Urothelium cell line (cell line): ENCODE measurements at regions not wholly inside any gene's neighbourhood (a gene's known extent, or its start where the extent isn't known, plus 50 kb on each side); places are given as distances from the start of the nearest gene placed in this dataset.
"Not testable (repeated sequence)": the region's sequence is repeated elsewhere in the genome, so short reads cannot be mapped to it uniquely, and the experiment has no call there.

ENCODE experiments used
- DNase-seq: peaks from one replicate; pipeline ENCODE4 v3.0.0; 2011; ENCODE audit warnings: low spot score, mixed read lengths
- FAIRE-seq: peaks from 2 replicates; lab custom pipeline; 2011; peaks lifted over from hg19 to GRCh38; lab: Jason Lieb, UNC

DNA sequence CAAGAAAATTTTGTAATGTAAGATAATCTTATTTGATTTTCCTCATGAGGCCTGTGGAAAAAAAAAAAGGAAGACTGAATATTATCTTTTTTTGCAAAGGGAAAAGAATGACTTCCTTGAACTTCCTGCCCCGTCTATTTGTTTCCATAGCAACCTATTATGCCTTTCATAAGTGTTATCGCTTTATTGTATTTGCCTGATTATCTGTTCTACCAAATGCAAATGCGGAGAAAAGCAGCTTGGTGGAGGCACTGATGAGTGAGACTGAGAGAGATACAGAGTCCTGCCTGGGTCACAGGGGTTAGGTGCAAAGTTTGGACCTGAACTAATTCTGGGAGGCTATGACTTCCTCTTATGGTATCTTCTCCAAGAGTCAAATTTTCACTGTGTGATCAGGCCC is 334.0 kb upstream of the KCNMB2 start:
- FAIRE-seq (no peak), DNase-seq (no peak)

DNA sequence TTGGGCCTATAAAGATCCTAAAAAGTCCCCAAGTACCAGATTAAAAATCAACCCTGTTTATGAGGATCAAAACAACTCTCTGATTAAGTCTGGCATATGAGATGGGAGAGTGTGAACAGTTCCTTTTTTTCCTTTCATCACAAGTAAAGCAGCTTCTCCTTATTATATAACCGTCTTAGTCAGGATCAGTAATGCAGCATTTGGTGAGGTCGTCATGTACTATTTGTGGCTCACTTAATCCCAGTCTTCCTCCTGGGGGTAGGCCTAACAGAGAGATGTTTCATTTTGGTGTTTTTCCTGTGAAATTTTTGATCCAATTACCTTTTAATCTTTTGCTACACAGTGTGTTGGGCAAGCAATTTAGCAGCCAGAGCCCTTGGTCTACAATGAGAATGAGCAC is 333.1 kb upstream of the KCNMB2 start:
- DNase-seq (no peak), FAIRE-seq (no peak)

DNA sequence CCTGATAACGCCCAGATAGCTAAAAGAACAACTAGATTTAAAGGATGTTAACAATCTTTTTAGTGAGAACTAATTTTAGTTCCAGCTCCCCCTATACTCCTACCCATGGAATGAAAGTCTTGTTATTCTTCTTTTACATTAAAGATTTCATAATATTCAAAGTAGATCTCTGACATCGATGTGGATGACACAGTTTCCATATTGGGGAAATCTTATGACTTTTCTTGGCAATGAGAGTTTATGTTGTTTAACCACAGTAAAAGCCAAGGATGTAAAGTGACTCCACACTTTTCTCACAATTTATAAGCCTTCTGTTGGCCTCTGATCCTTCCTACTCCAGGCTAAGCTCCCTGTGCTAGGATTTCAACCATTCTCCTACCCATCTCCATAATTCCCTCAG is 332.6 kb upstream of the KCNMB2 start:
- no peak for FAIRE-seq
- DNase-seq = no peak

DNA sequence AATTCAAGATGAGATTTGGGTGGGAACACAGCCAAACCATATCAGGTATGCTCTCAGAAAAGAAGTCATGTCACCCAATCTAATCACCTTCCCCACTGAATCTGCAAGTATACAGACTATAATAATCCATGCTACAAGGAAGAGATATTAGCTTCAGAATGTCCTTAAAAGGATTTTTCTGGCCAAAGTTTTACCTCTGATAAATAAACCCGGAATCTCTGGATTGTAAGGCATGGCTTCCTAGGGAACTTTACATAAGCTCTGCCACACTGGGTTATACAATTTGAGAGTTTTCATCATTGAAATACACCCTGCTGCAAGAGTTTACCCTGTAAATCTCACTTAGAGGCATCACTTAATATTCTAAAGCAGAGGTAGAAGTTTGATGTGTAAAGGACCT is 330.5 kb upstream of the KCNMB2 start:
- no peak for FAIRE-seq

DNA sequence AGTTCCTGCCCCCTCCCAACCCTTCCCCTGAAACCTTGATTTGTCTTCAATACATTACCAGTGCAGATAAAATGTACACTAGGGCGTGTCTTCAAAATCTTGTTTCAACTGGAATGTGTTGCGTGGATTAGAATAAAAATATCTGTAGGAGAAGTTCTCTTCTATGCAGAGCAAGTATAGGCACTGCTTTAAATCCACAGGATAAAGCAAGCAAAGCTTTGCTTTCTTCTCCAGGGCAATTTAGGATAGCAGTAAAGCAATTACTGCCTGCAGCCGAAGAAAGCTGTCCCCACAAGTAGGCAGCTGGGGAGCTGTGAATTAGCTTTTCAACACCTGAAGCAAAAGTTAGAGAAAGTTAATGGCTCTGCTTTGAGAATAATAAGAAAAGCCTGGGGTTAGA is 329.7 kb upstream of the KCNMB2 start:
- FAIRE-seq (no peak), DNase-seq (no peak)

More for the DNA sequence above, 330.5 kb upstream of the KCNMB2 start:
- DNase-seq = no peak

DNA sequence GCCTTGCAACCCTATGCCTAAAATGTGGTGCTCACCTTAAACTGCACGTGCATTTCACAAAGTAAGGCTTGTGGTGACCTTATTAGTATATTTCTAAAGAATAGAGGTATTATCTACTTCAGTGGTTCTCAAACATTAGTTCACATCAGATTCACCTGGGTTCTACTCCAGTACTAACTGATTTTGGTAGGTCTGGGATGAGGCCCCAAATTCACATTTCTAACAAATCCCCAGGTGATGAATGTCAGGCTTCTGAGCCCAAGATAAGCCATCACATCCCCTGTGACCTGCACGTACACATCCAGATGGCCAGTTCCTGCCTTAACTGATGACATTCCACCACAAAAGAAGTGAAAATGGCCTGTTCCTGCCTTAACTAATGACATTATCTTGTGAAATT is 329.1 kb upstream of the KCNMB2 start:
- FAIRE-seq, DNase-seq: not testable (repeated sequence)

DNA sequence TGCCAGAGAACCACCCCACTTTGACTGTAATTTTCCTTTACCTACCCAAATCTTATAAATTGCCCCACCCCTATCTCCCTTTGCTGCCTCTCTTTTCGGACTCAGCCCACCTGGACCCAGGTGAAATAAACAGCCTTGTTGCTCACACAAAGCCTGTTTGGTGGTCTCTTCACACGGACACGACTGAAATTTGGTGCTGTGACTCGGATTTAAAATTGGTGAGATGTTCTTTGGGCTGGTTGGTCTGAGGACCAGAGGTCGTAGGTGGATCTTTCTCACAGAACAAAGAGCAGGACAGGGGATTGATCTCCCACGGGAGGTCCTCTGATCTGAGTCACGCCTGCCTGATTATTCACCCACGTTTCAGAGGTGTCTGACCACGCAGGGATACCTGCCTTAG is 328.6 kb upstream of the KCNMB2 start:
- not testable (repeated sequence) for FAIRE-seq, DNase-seq

DNA sequence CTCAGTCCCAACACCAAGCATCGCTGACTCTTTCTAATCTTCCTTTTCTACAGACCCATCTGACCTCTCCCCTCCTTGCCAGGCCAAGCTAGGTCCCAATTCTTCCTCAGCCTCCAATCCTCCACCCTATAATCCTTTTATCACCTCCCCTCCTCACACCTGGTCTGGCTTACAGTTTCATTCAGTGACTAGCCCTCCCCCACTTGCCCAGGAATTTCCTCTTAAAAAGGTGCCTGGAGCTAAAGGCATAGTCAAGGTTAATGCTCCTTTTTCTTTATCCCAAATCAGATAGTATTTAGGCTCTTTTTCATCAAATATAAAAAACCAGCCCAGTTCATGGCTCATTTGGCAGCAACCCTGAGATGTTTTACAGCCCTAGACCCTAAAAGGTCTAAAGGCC is 327.1 kb upstream of the KCNMB2 start:
- not testable (repeated sequence) for DNase-seq, FAIRE-seq

DNA sequence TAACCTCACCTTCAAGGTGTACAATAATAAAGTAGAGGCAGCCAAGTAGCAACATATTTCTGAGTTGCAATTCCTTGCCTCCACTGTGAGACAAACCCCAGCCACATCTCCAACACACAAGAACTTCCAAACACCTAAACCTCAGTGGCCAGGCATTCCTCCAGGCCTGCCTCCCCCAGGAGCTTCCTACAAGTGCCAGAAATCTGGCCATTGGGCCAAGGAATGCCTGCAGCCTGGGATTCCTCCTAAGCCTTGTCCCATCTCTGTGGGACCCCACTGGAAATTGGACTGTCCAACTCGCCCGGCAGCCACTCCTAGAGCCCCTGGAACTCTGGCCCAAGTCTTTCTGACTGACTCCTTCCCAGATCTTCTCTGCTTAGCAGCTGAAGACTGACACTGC is 326.6 kb upstream of the KCNMB2 start:
- FAIRE-seq, DNase-seq: not testable (repeated sequence)

DNA sequence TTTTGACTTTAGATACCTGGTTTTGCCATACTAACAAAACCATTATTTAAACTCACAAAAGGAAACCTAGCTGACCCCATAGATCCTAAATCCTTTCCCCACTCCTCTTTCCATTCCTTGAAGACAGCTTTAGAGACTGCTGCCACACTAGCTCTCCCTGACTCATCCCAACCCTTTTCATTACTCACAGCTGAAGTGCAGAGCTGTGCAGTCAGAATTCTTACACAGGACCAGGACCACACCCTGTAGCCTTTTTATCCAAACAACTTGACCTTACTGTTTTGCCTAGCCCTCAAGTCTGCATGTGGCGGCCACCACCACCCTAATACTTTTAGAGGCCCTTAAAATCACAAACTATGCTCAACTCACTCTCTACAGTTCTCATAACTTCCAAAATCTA is 325.1 kb upstream of the KCNMB2 start:
- not testable (repeated sequence) for DNase-seq, FAIRE-seq

DNA sequence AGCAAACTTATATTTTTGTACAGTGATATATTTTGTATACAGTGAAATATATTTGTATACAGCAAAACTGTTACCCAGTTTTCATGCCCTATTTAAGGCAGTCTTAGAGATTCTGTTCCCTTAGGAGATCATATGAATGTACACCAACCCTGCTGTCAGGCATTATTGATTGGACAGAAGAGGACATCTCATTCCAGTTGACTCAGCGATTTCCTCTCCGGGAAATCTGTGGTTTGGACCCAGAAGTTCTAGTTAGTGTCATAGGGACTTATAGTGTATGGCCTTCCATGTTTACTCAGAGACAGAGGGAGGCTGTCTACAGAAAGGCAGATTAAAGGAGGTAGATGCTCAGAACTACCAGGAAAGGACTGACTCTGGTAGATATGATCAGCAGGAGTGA is 318.8 kb upstream of the KCNMB2 start:
- no peak for FAIRE-seq
- DNase-seq = no peak

DNA sequence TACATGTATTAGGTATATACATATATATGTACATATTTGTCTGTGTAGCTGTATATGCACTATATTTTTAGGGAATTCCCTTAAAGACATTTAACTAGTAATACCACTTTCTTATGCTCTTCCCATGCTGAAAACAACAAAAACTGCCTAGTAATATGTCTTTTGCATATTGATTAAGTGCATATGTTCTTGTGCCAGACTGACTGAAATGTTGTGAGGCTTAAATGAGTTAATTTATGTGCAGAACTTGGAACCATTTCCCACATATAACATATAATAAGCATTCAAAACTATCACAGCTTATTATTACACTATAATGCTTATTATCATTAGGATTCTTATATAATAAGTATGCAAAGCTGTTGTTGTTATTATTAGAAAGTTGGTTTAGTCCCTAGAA is 318.0 kb upstream of the KCNMB2 start:
- DNase-seq (no peak), FAIRE-seq (no peak)

DNA sequence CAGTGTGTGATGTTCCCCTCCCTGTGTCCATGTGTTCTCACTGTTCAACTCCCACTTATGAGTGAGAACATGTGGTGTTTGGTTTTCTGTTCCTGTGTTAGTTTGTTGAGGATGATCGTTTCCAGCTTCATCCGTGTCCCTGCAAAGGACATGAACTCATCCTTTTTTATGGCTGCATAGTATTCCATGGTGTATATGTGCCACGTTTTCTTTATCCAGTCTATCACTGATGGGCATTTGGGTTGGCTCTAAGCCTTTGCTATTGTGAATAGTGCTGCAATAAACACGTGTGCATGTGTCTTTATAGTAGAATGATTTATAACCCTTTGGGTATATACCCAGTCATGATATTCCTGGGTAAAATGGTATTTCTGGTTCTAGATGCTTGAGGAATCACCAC is 316.6 kb upstream of the KCNMB2 start:
- FAIRE-seq, DNase-seq: not testable (repeated sequence)

DNA sequence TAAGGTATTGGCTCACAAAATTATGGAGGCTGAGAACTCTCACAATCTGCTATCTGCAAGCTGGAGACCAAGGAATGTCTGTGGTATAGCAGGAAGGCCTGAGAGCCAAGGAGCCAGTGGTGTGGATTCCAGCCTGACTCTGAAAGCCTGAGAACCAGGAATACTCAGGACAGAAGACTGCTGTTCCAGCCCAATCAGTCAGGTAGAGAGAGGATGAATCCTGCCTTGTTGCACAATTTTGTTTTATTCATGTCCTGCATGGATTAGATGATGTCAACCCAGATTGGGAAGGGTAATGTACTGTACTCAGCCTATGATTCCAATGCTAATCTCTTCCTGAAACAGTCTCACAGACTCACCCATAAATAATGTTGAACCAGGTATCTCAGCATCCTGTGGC is 312.4 kb upstream of the KCNMB2 start:
- FAIRE-seq (no peak), DNase-seq (no peak)

DNA sequence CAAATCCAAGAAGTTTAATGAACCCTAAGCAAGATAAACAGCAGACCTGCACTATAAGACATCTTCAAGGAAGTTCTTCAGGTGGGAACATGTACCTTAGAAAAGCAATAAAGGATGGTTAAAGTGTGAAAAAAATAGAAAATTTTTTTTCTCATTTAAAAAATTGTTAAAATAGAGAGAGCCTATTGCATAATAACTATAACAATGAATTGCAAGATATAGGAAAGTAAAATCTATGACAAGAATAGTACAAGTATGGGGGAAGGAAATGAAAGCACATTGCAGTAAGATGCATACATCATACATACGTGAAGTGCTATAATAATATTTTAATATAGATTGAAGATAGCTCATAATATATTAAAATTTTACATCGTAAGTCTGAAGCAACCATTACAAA is 310.1 kb upstream of the KCNMB2 start:
- DNase-seq = no peak
- FAIRE-seq = no peak

DNA sequence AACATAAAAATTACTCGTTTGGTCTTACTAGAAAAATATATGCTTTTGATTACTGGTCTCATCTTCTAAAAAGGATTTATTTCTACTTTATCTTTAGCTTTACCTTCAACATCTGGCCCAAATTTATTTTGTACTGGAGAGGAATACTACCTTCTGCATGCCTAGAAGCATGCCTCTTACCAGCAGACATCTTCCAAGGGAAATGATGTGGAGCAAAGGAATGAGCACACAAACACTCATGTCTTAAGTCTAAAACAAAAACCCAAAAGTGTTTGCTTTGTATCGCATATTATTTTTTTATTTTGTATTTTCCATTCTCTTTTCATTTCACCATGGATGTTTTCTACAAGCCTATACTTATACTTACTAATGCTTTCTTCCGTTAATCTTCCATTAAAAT is 304.6 kb upstream of the KCNMB2 start:
- FAIRE-seq = no peak

DNA sequence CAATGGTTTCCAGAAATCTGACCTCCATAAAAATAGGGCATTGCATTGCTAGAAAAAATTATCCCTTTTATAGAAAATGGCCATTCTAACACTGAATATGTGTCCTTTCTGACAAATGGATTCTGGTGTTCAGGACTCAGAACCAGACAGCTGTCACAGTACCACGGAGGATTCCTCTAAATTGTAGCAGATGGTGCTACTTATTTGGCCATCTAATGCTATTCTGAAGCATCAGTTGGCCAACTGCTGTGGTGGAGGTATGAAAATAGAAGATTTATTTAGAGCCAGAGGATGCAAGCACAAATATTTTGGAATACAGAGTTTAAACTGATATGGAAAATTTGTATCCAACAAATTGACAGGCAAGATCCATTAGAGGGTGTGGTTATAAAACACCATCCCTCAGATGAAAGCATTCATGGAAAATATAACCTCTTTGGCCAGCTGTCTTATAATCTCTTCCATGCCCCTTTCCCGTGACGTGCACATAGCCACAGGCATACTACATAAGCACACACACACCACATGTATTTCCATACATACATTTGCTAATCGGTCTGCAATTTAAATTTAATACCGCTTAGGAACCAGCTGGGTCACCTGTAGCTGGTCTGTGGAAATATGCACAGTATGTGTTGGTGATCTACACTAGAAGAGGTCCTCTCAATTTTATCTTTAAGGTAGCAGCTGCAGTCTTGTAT is 302.7 kb upstream of the KCNMB2 start:
- FAIRE-seq (no peak), DNase-seq (no peak)

More for the DNA sequence above, 304.6 kb upstream of the KCNMB2 start:
- no peak for DNase-seq

DNA sequence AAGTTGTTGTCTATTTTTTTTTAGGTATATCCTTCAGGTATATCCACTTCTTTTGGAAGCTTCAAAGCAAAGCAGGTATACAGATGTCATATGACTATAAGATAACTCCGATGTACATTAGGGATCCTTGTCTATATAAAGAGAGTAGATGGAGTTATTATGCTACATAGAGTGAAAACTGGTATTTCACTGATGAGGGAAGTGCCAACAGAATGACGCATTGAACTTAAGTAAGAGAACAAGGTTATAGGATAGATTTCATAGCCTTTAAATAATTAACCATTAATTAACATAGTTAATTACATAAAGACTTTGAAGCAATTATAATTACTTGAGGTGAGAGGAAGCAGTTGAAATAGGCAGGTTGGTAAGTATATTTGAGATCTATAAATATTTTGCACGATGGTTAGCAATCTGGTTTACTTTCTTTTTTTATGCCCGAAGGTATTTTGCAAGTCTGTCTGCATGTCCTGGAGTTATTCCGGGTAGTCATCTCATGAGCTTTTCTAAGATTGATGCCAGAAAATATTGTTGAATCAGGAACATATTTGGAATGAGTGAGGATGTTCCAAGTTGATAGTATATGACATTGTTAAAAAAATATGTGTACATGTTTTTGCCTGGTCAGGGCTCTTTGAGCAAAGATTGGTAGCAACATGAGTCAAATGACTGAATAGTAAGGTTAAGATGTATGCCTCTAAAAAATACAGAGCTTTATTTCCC is 299.5 kb upstream of the KCNMB2 start:
- FAIRE-seq = no peak
- DNase-seq = no peak

DNA sequence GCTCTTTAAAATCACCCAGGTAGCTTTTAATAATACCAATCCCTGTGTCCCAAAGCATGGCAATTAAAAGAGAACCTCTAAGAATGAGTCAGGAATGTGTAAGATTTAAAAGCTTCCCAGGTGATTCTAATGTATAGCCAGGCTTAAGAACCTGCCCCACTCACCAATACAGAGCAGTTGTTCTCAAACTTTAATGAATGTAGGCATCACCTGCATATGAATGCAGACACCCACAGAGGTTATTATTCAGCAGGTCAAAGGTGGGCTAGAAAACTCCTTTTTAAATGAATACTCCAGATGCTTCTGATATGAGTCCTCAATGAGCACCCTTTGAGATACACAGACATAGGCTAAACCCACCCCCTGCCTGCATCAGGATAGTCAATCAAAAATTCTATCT is 298.1 kb upstream of the KCNMB2 start:
- FAIRE-seq = no peak
- DNase-seq = no peak

DNA sequence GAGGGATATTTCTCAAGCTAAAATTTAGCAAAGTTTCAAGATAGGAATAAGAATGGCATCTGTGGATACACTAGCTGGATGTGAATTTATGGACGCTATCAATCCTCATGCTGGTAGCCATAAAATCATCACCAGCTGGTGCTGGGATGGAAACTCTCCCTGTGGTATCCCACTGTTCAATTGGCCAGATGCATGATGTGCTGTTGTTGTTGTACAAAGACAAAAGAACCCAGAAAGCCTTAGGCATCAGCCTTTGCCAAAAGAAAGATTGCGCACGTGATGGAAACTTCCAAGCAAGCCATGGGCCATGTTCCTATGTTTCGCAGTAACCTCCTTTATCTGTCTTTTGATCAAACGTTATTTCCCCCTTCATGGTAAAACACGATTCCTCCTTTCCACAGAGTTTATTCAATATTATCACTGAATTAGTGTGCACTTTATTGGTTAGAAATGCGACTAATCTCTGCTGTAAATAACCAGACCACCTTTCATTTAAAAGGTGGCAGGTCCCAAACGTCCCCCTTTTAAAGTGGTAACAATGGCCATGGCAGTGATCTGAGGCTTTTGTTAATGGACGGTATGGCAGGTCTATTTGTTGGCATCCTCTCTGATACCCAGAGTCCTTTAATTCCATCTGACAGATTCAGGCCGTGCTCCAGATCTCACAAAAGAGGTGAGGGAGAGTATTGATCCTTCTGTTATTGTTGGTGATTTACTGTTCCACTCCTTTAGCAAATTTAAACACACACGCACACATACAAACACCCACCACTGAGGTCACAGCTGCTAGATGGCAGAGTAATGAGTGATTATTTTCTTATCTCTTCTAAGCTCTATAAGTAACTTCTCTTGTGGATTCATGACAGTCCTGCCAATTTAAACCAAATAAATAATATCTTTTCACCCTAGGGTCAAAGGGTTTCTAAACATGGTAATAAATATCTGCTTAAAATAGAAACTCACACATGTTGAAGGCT is 291.2 kb upstream of the KCNMB2 start:
- DNase-seq (no peak), FAIRE-seq (no peak)

DNA sequence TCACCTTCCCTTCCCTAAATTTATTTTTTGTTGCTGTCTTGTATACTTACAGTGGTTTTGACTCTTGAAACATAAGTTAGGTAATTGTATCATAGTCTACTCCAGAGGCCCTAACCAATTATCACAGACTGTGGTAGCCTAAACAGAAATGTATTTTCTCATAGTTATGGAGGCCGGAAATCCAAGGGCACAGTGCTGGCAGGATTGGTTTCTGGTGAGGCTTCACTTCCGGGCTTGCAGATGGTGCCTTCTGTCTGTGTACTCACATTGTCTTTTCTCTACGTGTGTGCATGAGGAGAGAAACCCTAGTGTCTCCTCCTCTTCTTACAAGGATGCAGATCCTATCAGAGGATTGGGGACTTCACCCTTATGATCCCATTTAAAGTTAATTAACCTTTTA is 290.2 kb upstream of the KCNMB2 start:
- FAIRE-seq (no peak), DNase-seq (no peak)
